CD4-positive, alpha-beta T cell treated with Interleukin-1 beta for 1 hour (primary cell): ENCODE measurements at regions not wholly inside any gene's neighbourhood (a gene's known extent, or its start where the extent isn't known, plus 50 kb on each side); places are given as distances from the start of the nearest gene placed in this dataset.

Experiments used
- DNase-seq, 2 donors: peaks; one replicate each; pipeline ENCODE4 v3.0.0-alpha.2; 2020 to 2022

DNA sequence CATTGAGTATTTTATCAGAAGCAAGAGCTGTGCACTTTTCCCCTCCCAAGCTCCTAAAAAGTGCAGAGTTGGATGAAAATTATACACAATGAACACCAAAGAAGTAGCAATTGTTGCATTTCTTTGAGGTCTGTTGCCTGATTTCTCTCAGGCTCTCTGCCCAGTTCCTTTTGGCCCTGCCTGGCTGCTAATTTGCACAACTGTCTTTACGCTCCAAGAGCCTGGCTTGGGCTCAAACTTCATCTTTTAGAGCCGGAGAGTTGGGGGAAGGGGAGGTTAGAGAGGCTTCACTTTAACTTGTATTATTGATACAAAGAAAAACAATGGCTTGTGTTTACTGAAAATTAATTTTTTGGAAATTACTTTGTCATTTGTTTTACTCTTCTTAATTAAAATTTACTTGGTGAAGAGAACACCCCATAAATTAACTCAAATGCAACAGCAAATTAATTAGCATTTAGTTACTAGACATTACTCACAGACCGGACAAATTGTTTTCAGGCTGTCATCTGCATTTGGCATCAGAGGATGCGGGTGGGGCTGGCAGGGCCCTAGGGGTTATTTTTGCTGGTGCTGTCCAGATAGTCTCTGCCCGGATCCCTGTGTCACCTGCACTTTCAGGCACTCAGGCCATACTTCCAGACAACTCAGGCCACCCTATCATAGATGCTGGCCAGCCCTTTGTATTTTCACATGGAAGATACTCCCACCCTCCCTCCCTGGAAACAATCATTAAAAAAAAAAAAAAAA is 407.3 kb downstream of the NXPE2 start:
- DNase-seq = no peak

DNA sequence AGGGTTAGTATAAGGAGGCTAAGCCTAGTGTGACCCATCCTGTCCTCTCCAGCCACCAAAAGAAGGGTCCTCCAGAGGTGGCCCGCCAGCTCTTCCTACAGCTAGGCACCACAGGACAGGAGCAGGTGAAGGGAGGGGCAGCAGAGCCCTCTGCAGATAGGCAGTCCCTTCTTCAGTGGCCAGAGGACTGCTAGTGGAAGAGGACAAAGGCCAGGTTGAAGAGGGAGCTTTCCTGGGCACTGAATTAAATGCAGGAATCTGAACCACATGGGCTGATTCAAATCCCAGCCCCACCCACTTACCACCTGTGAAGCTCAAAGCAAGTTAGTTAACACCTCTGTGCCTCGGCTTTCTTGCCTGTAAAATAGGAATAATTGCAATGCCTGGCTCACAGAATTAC is 409.5 kb downstream of the NXPE2 start:
- DNase-seq = no peak

DNA sequence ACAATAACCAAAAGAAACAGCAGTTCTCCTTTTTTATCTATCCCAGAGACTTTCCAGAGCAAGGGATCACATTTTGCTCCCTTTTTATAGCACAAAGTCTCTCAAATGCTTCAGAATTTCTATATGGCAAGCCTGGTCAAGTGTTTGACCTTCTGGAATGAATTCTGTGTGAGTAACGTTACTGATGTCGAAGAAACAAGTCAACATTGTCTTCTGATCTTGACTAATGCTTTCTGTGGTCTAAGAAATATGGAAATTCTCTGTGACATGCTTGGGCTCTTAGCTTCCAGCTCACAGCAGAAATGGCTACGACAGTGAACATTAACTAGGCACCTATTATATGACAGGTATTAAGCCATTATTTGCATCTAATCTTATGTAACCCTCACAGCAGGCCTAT is 411.7 kb downstream of the CADM1 start:
- DNase-seq = no peak

DNA sequence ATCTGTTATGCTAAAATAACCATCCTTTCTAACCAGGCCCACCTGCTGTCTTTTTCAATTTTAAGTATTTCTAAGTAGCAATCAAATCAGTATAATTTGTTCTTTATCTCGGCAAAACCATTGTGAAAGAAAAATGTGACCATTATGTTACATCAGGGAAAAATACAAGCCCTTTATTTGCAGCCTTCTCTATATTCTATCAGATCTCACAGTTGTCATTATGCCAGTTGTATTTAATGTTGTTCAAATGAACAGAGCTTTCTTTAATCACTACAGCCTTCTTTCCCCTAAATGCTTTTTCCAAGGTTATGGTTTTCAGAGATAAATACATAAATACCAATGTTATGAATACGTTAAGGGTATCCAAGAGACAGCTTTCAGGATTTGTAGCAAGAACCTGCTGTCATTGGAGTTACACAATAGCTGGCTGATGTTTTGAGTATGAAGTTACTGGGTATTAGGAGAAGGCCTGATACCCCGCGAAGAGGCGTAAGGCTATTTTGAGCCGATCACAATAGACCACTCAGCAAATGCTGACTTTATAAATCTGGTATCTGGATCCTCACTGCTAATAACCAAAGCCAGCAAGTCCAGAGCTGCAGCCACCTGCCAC is 406.3 kb downstream of the CADM1 start:
- DNase-seq = no peak

DNA sequence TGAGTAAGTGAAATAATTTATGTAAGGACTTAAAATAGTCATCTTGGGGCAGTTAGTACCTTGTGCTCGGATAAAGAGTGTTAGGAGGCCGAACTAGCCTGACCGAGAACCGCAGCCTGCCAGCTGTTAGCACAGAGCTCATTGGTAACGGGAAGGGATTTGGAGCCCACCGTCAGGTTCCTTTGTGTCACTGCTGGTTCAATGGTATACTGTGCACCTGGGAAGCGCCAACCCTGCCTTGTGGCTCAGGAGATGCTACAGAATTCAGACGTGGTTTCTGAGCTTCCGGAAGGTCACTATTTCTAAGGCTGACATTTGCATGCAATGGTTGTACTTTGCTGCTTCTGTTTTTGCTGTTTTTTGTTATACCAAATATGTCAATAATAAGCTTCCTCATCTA is 403.5 kb downstream of the CADM1 start:
- DNase-seq = no peak

DNA sequence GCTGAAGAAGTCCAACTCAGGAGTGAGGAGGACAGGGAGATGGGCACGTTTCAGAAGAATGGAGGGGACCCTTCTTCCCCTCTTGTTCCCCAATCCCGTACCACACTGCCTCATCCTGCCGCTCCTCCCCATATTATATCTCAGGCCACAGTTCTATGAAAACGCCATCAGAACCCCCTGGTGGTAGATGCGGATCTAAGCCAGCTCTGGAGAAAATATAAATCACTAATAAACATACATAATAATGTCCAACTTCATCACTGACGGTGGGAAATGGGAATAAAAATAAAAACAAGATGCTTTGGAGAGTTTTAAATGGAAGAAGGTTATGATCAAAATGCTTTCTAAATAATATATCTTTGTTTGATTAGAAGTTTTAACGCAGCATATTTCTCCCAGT is 400.3 kb downstream of the CADM1 start:
- no peak for DNase-seq

DNA sequence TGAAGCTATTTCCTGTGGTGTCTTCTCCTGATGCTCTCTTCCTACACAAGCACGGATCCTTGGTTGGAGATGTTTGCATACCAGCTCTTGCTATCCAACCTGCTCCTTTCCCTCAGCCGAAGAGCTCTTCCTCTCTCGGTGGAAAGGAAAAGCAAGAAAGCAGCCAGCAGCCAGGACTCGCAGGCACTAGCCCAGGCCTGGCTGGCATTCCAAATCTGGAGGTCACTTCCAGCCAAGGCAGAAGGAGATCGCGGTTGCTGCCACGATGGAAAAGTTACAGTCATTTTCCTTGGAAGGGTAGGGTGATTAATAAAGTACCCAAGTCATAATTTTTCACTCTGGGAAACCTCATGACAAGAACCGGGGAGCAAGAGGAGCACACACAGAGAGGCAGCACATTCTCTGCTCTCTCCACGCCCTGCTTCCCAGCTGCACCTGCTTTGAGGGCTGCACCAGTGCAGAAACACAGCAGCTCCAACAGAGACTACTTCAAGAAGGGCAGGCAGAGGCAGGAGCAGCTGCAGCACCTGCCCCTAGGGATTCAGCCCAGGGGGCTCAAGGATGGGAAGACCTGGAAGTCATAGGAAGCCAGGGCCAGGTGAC is 399.3 kb downstream of the CADM1 start:
- DNase-seq = no peak

DNA sequence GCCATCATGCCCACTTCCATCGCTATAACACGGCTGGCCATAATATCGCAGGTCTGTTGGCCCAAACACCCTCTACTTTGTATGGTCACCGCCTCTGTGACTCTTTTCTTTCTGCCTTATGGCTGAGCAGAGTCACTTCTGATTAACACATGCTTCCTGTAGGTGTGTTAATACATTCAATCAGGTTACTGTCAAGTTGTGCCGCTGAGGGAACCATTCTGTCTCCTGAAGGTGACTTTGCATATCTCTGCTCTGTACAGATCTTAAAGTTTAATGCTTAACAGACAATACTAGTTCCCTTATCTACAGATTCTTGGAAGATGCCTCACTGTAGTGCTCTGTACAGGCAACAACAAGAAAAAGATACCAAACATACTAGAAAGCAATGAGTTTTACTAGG is 393.1 kb downstream of the CADM1 start:
- no peak for DNase-seq

DNA sequence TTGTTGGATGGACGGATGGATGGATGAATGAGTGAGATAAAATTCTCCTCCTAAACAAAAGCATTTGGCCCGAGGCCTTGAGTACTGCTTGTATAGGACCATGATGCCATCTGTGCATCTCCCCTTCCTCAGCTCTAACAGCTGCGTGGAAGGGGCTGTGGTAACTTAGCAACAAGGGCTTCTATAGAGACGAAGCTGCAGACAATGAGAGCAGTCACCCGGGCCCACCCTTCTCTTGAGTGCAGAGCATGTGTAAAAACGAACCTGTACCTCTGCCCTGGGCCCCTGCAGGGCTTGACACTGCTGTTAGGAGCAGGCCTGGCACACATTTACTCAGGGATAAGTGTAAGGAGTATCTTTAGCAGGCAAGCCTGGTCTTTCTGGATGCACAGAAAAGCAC is 391.5 kb downstream of the CADM1 start:
- DNase-seq = no peak

DNA sequence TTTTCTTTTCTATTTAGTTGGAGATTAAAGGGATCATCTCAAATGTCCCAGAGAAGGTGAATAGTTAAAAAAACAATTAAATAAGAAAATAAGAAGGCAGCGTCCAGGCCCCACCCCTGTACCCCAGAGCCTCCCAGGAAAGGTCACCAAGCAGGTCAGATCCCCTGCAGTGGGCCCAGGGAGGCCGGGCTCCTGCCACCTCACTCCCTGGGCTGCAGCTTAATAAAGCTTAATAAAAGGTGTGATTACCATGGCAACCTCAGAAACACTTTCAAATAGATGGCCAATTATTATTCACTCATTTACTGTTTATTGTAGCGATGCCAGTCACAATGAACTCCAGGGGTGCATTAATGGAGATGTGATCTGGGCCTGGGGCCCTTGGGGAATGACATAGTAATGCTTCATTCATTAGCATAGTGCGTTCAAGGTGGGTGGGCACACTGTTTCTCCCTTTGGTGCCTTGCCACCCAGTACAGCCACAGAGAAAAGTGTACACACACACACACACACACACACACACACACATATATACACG is 386.2 kb downstream of the CADM1 start:
- DNase-seq = no peak

DNA sequence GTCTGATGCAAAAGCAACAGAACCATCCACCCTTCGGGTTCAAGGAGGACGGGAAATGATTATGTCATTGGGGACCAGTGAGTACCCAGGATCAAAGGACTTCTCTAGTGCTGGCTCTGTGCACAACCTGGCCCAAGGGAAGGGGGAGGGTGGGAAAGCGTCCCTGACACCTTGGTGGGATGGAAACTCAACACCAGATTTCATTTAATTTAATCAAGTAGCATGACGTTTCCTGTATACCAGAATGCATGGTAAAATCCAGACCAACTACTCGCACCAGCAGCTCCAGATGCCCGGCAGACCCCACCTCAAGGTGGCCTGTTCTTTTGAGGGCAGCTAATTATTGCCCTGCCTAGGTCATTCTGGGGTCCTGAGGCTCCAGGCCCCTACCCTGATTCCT is 385.1 kb downstream of the CADM1 start:
- DNase-seq = no peak
